Duodenal mucosa (tissue), 2 donors: ENCODE measurements at regions not wholly inside any gene's neighbourhood (a gene's known extent, or its start where the extent isn't known, plus 50 kb on each side); places are given as distances from the start of the nearest gene placed in this dataset.

Experiments used
- H3K27ac ChIP-seq: one replicate; pipeline ENCODE4 v1.7.0; 2013; ENCODE audit warnings: low read depth, low read length
- H3K27me3 ChIP-seq, 2 donors: one replicate each; pipeline ENCODE4 v1.7.0; 2013; ENCODE audit warnings: low read length in 2 of 2, control low read depth in 1 of 2; ENCODE audit not compliant: insufficient read depth in 2 of 2, control insufficient read depth in 1 of 2
- H3K36me3 ChIP-seq, 2 donors: one replicate each; pipeline ENCODE4 v1.7.0; 2013; ENCODE audit warnings: low read length in 2 of 2, control low read depth in 1 of 2; ENCODE audit not compliant: insufficient read depth in 2 of 2, control insufficient read depth in 1 of 2
- H3K4me1 ChIP-seq, 2 donors: one replicate each; pipeline ENCODE4 v1.7.0; 2013; ENCODE audit warnings: low read length in 2 of 2, control low read depth in 1 of 2; ENCODE audit not compliant: insufficient read depth in 2 of 2, control insufficient read depth in 1 of 2
- H3K4me3 ChIP-seq, 2 donors: one replicate each; pipeline ENCODE4 v1.7.0; 2013; ENCODE audit warnings: low read length in 2 of 2, low read depth in 1 of 2
- H3K9ac ChIP-seq, 2 donors: one replicate each; pipeline ENCODE4 v1.7.0; 2013; ENCODE audit warnings: low read length in 2 of 2, low read depth in 1 of 2
- H3K9me3 ChIP-seq, 2 donors: one replicate each; pipeline ENCODE4 v1.7.0; 2013; ENCODE audit warnings: low read length in 2 of 2, control low read depth in 1 of 2; ENCODE audit not compliant: control insufficient read depth in 1 of 2

DNA sequence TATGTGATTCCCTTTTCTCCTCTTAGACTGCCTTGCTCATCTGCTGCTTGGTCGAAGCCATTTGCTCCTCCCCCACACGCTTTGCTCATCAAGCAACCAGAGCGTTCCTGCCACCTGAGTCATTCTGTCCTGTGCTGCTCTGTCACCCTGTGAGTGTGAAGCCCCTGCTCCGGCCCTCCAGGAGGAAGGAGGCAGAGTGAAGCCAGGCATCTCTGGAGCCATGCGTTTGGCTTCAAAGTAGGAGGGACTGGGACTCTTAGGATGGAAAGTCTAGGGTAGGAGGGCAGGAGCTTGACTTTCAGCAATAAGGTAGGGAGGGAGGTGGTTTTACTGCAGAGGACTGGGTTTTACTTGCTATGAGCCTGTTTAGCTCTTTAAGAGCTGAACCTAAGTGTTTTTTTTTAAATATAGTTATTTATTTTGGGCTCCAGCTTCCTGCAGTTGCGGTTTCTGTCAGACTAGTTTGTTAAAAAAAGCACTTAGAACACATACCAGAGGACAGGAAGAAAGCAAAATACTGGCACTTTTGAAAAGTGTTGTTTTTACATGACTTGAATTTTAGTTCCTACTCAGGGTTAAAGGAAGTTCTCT lies 63.6 kb downstream of the SPINK2 start:
- H3K27me3 ChIP-seq: no peaks in the 10 kb centered on the region
- H3K27ac ChIP-seq: no peak overlapping the region
- peaks cover 18 to 26% of the 10 kb centered on the region in 2 donors for H3K4me1 ChIP-seq
- H3K36me3 ChIP-seq: no peaks in the 10 kb centered on the region
- peak overlapping the region in 1 of 2 donors; percentile 8 for H3K4me3 ChIP-seq
- H3K9me3 ChIP-seq: no peaks in the 10 kb centered on the region
- no peak overlapping the region for H3K9ac ChIP-seq

DNA sequence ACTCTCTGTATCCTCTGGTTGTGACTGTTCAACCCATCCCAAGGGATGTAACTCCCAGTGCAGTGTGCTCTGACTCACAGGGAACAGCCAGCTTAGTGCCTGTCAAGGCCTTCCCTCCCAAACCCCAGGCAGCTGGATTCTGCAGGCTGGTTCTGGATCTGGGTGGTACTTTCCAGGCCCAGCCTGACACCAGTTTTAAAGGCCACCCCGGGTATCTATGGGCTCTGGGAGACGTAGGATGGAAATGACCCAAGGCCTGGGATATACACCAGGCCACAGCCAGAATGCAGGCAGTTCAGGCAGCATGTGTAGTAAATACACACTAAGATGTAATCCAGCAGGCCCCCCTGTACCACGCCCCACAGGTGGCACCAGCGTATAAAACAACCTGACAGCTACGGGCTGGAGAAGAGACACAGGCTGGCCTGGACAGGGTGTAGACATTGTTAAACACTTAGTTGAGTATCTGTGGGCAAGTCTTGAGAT lies 64.2 kb downstream of the SPINK2 start:
- Histone ChIP-seq H3K9ac (no peak overlapping the region), H3K36me3 (no peaks in the 10 kb centered on the region), H3K27me3 (no peaks in the 10 kb centered on the region), H3K4me1 (peaks cover 17 to 21% of the 10 kb centered on the region in 2 donors), H3K27ac (peak overlapping the region; percentile 26), H3K4me3 (no peak overlapping the region), H3K9me3 (no peaks in the 10 kb centered on the region)

DNA sequence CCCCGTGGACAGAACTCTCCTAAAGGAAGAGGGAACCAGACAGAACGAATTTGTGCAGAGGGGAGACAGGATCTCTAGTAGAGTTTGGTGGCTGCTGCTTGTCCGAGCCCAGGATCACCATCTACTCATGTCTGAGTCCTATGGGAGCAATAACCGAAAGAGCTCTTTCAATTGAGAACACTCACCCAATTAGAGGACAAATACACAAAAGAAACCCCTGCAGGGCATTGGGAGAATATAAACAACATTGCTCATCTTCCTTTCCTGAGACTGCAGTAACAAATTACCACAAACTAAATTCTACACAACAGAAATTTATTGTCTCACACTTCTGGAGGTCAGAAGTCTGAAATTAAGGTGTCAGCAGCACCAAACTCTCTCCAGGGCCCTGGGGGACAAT lies 65.6 kb downstream of the SPINK2 start:
- H3K27ac ChIP-seq: no peak overlapping the region

GRCh38 chr4:56752985-56753384 lies 68.5 kb downstream of the SPINK2 start:
- H3K4me3 ChIP-seq: no peak overlapping the region
- H3K9me3 ChIP-seq: no peaks in the 10 kb centered on the region
- H3K36me3 ChIP-seq: no peaks in the 10 kb centered on the region

More for the DNA sequence above, 65.6 kb downstream of the SPINK2 start:
- no peaks in the 10 kb centered on the region for H3K9me3 ChIP-seq
- no peak overlapping the region for H3K4me3 ChIP-seq
- H3K4me1 ChIP-seq: peaks cover 14 to 21% of the 10 kb centered on the region in 2 donors
- H3K27me3 ChIP-seq: no peaks in the 10 kb centered on the region
- H3K9ac ChIP-seq: no peak overlapping the region
- H3K36me3 ChIP-seq: no peaks in the 10 kb centered on the region

GRCh38 chr4:56750231-56750630 lies 69.1 kb upstream of the HOPX start:
- peaks cover 0 to 10% of the 10 kb centered on the region in 2 donors for H3K4me1 ChIP-seq
- no peak overlapping the region for H3K4me3 ChIP-seq
- no peak overlapping the region for H3K9ac ChIP-seq
- no peaks in the 10 kb centered on the region for H3K36me3 ChIP-seq
- no peak overlapping the region for H3K27ac ChIP-seq
- no peaks in the 10 kb centered on the region for H3K27me3 ChIP-seq
- no peaks in the 10 kb centered on the region for H3K9me3 ChIP-seq

More at GRCh38 chr4:56752985-56753384, 68.5 kb downstream of the SPINK2 start:
- Histone ChIP-seq H3K27ac (no peak overlapping the region), H3K4me1 (peaks cover 9 to 10% of the 10 kb centered on the region in 2 donors), H3K9ac (no peak overlapping the region), H3K27me3 (no peaks in the 10 kb centered on the region)

DNA sequence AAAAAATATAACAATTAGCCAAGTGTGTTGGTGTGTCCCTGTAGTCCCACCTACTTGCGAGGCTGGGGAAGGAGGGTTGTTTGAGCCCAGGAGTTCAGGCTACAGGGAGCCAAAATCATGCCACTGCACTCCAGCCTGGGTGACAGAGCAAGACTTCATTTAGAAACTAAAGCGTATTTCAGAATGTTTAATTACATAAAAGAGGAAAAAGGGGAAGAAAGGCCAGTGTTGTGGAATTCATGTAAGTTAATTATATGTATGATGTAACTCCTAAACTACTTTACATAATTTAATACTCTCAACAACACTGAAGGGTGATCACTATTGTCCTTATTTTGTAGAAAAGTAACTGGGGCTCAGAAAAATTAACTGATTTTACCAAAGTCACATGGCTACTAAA lies 67.2 kb upstream of the HOPX start:
- H3K27me3 ChIP-seq: no peaks in the 10 kb centered on the region
- no peak overlapping the region for H3K9ac ChIP-seq
- no peak overlapping the region for H3K27ac ChIP-seq

GRCh38 chr4:56746639-56747038 lies 65.5 kb upstream of the HOPX start:
- Histone ChIP-seq H3K27me3 (no peaks in the 10 kb centered on the region), H3K4me1 (peaks cover 16 to 23% of the 10 kb centered on the region in 2 donors), H3K9me3 (no peaks in the 10 kb centered on the region), H3K27ac (no peak overlapping the region), H3K36me3 (no peaks in the 10 kb centered on the region), H3K9ac (no peak overlapping the region), H3K4me3 (no peak overlapping the region)

More for the DNA sequence above, 67.2 kb upstream of the HOPX start:
- no peaks in the 10 kb centered on the region for H3K36me3 ChIP-seq
- no peaks in the 10 kb centered on the region for H3K9me3 ChIP-seq
- H3K4me1 ChIP-seq: peaks cover 10 to 26% of the 10 kb centered on the region in 2 donors
- no peak overlapping the region for H3K4me3 ChIP-seq

- Histone ChIP-seq H3K9ac (no peak overlapping the region), H3K4me1 (peaks cover 16 to 23% of the 10 kb centered on the region in 2 donors), H3K4me3 (no peak overlapping the region), H3K27me3 (no peaks in the 10 kb centered on the region), H3K27ac (no peak overlapping the region), H3K36me3 (no peaks in the 10 kb centered on the region), H3K9me3 (no peaks in the 10 kb centered on the region)
These were observed 63.9 kb upstream of the HOPX start for GRCh38 chr4:56745042-56745441.

GRCh38 chr4:56744030-56744429 lies 62.9 kb upstream of the HOPX start:
- H3K4me3 ChIP-seq: no peak overlapping the region
- H3K9me3 ChIP-seq: no peaks in the 10 kb centered on the region
- H3K9ac ChIP-seq: no peak overlapping the region
- no peak overlapping the region for H3K27ac ChIP-seq
- H3K4me1 ChIP-seq: peaks cover 16 to 23% of the 10 kb centered on the region in 2 donors
- no peaks in the 10 kb centered on the region for H3K36me3 ChIP-seq
- H3K27me3 ChIP-seq: no peaks in the 10 kb centered on the region

GRCh38 chr4:56743550-56743949 lies 62.5 kb upstream of the HOPX start:
- Histone ChIP-seq H3K4me1 (peaks cover 16 to 23% of the 10 kb centered on the region in 2 donors), H3K27me3 (no peaks in the 10 kb centered on the region), H3K36me3 (no peaks in the 10 kb centered on the region), H3K9ac (no peak overlapping the region), H3K27ac (no peak overlapping the region), H3K9me3 (no peaks in the 10 kb centered on the region), H3K4me3 (no peak overlapping the region)
